ENCODE measurements at regions not wholly inside any gene's neighbourhood (a gene's known extent, or its start where the extent isn't known, plus 50 kb on each side); places are given as distances from the start of the nearest gene placed in this dataset.
A peak's percentile ranks its signal among the peaks of the same experiment; 100 is the strongest.

DNA sequence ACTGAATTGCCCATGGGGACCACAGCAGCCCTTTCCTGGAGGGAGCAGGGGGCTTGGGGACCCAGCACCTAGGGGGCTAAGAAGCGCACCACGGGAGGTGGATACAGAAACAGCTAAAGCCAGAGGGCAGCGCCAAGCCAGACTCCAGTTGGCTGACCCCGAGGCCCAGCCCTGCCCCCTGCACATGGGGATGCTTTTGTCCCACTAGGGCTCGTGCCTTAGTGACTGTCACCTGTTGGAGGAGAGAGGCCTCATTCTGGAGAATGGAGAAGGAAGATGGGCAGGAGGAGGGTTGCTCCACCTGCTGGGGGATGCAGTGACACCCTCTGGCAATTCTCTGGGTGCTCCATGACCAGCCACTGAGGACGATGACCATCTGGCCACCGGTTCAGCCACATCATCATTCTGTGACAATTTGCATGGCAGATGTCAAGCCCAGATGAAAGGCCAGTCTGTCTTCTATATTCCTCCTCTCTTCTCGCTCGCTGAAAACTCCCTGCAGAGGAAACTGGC, 167.8 kb upstream of the TLE3 start:
- Histone ChIP-seq H3K27ac (peak overlapping the region; percentile 18 to 71), H3K36me3 (no peaks in the 10 kb centered on the region), H3K4me1 (peaks cover 0 to 10% of the 10 kb centered on the region in 2 donors), H3K4me3 (no peak overlapping the region), H3K9me3 (no peaks in the 10 kb centered on the region), H3K27me3 (no peaks in the 10 kb centered on the region)
- intact Hi-C loops (cut with DNase I; ENCODE audit: low total_unique reads) = no loop called here
- TF ChIP-seq POLR2AphosphoS5 (IDR thresholded peaks at IDR 0.05) = no peak
- TF ChIP-seq, protein P1, sequence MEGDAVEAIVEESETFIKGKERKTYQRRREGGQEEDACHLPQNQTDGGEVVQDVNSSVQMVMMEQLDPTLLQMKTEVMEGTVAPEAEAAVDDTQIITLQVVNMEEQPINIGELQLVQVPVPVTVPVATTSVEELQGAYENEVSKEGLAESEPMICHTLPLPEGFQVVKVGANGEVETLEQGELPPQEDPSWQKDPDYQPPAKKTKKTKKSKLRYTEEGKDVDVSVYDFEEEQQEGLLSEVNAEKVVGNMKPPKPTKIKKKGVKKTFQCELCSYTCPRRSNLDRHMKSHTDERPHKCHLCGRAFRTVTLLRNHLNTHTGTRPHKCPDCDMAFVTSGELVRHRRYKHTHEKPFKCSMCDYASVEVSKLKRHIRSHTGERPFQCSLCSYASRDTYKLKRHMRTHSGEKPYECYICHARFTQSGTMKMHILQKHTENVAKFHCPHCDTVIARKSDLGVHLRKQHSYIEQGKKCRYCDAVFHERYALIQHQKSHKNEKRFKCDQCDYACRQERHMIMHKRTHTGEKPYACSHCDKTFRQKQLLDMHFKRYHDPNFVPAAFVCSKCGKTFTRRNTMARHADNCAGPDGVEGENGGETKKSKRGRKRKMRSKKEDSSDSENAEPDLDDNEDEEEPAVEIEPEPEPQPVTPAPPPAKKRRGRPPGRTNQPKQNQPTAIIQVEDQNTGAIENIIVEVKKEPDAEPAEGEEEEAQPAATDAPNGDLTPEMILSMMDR (IDR thresholded peaks at IDR 0.05) = no peak
- TF ChIP-seq POLR2A (IDR thresholded peaks at IDR 0.05) = no peak
- DNase-seq (ENCODE audit: low spot score in 2 of 2) = no peak

DNA sequence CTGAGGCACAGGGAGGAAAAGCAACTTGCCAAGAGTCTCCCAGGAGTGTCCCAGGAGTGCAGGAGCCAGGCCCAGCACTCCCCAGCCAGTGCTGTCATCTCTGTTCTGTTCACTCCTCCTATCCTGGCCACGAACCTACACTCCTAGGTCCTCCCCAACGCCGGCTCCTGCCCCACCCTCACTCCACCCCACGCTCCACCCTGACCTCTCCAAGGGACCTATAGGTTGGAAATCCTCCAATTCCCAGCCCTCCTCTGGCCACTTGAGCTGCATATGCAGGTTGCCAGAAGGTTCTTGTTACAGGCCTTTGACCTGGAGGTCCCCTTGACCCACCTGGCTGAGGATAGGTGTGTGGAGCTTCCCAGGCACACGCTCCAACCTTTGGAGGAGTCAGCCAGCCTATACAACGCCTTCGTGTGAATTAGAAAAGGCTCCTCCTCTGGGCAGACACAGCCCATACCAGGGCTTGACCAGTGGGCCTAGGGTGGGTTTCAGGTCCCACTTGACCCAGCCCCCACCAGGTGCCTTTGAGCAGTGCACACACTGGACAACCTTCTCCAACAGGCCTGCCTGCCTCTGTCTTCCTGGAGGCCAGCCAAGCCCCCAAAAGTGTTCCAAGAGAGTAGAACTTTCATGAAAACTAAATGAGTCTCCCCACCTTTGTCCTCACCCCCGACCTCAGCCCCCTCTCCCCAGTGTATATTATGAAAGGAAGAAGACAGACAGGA, 167.2 kb upstream of the TLE3 start:
- Histone ChIP-seq H3K27ac (peak overlapping the region in 1 of 2 donors; percentile 58), H3K9me3 (no peaks in the 10 kb centered on the region), H3K4me1 (peaks cover 0 to 10% of the 10 kb centered on the region in 2 donors), H3K4me3 (no peak overlapping the region), H3K36me3 (no peaks in the 10 kb centered on the region), H3K27me3 (no peaks in the 10 kb centered on the region)
- TF ChIP-seq, protein P1 (IDR thresholded peaks at IDR 0.05) = no peak
- TF ChIP-seq POLR2A (IDR thresholded peaks at IDR 0.05) (no peak), POLR2AphosphoS5 (IDR thresholded peaks at IDR 0.05) (no peak)
- intact Hi-C loops (cut with DNase I; ENCODE audit: low total_unique reads) = loop anchor here (5.0 kb wide), 1 partner anchor 478 kb away; no protein-coding TSS in a partner anchor
- DNase-seq (ENCODE audit: low spot score in 2 of 2) = no peak

DNA sequence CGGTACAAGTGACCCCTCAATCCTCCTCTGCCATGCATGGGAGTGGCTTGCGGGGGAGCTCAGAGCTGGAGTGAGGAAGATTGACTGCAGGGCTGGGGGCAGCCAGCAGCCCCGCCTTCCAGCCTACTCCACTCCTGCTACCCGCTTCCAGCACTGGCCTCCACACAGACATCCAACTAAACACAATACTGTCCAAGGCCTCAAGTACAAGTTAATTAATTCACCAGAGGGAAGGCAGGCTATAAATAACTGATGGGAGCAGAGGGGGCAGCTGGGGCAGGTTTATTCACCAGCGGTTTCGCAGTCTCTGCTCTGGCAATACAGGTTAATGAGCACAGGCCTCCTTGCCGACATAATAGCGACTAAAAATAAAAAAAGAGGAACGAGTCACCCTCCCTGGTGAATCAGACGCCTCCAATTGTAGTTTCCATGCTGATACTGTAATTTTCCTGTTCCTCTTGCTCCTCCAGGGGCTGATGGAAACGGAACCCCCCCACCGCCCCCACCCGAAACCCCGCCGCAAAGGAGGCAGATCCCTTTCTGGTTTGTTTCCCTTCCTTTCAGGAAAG, 166.4 kb upstream of the TLE3 start:
- Histone ChIP-seq H3K27ac (peak overlapping the region in 1 of 2 donors; percentile 58), H3K9me3 (no peaks in the 10 kb centered on the region), H3K36me3 (no peaks in the 10 kb centered on the region), H3K4me1 (peaks cover 3 to 10% of the 10 kb centered on the region in 2 donors), H3K27me3 (no peaks in the 10 kb centered on the region), H3K4me3 (no peak overlapping the region)
- TF ChIP-seq, protein P1 (IDR thresholded peaks at IDR 0.05) = no peak
- TF ChIP-seq POLR2AphosphoS5 (IDR thresholded peaks at IDR 0.05) = no peak
- no peak for TF ChIP-seq POLR2A (IDR thresholded peaks at IDR 0.05)
- no peak for DNase-seq (ENCODE audit: low spot score in 2 of 2)
- intact Hi-C loops (cut with DNase I; ENCODE audit: low total_unique reads) = loop anchor here (5.0 kb wide), 1 partner anchor 477 kb away; no protein-coding TSS in a partner anchor

DNA sequence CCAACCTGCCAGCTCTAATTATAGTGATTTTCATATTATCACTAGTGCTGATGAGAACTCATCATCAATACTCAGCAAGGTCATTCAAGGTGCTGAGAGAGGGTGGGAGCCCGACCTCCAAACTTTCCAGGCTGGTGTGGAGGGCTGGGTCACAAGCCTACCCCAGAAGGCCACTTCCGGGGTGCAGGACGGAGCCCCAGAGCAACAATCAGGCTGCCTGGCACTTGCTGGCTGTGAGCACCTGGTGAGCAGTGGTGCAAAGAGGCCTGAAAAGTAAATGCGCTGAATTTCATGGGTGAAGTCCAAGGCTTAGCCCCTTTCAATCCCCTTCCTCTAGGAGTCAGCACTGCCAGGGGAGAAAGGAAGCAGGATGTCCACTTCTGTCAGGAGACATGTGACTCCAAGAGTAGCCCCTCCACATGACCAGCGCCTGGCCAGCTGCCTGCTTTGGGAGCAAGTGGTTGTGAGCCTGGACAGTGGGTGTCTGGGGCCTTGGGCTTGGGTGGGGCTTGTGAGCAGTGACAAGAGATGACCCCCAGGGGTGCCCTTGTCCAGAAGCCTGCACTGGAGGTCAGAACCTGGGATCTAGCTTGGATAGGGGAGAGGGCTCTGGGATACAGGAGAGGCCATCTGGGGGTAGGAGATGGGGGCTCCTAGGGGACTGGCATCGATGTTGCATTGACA, 165.0 kb upstream of the TLE3 start:
- no peaks in the 10 kb centered on the region for H3K27me3 ChIP-seq
- no peak overlapping the region for H3K4me3 ChIP-seq
- TF ChIP-seq POLR2AphosphoS5 (IDR thresholded peaks at IDR 0.05) = no peak
- TF ChIP-seq, protein P1 (IDR thresholded peaks at IDR 0.05) = no peak
- TF ChIP-seq POLR2A (IDR thresholded peaks at IDR 0.05) = no peak
- DNase-seq (ENCODE audit: low spot score in 2 of 2) = no peak
- no peak overlapping the region for H3K27ac ChIP-seq
- H3K9me3 ChIP-seq = no peaks in the 10 kb centered on the region
- intact Hi-C loops (cut with DNase I; ENCODE audit: low total_unique reads) = loop anchor here (5.0 kb wide), 1 partner anchor 475 kb away; no protein-coding TSS in a partner anchor
- peaks cover 10 to 11% of the 10 kb centered on the region in 2 donors for H3K4me1 ChIP-seq
- no peaks in the 10 kb centered on the region for H3K36me3 ChIP-seq
